ENCODE measurements at regions not wholly inside any gene's neighbourhood (a gene's known extent, or its start where the extent isn't known, plus 50 kb on each side); places are given as distances from the start of the nearest gene placed in this dataset.

- intact Hi-C loops (cut with DNase I), result no loop called here
These were observed 818.1 kb upstream of the TMEM132C start for GRCh38 chr12:127448906-127449305.

DNA sequence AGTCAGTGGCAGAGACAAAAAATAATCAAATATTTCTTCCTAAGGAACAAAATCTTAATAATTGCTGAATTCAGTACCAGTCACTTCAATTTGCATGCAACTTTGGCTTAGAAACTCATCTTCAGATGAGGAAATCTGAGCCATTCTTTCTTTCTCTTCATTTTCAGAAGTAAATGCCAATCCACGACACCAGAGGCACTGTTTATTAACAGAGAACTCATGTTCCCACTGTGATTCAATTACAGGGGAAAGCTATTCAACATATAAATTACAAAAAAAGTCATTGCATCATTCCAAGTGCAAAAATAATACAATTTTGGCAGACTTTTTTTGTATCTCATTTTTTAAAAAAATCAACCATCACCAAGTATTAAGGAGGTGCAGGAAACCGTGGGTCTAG is 816.1 kb upstream of the TMEM132C start:
- intact Hi-C loops (cut with DNase I), result no loop called here
- ATAC-seq, result no peak

More at GRCh38 chr12:127448906-127449305, 818.1 kb upstream of the TMEM132C start:
- no peak for DNase-seq
- ATAC-seq, result no peak

DNA sequence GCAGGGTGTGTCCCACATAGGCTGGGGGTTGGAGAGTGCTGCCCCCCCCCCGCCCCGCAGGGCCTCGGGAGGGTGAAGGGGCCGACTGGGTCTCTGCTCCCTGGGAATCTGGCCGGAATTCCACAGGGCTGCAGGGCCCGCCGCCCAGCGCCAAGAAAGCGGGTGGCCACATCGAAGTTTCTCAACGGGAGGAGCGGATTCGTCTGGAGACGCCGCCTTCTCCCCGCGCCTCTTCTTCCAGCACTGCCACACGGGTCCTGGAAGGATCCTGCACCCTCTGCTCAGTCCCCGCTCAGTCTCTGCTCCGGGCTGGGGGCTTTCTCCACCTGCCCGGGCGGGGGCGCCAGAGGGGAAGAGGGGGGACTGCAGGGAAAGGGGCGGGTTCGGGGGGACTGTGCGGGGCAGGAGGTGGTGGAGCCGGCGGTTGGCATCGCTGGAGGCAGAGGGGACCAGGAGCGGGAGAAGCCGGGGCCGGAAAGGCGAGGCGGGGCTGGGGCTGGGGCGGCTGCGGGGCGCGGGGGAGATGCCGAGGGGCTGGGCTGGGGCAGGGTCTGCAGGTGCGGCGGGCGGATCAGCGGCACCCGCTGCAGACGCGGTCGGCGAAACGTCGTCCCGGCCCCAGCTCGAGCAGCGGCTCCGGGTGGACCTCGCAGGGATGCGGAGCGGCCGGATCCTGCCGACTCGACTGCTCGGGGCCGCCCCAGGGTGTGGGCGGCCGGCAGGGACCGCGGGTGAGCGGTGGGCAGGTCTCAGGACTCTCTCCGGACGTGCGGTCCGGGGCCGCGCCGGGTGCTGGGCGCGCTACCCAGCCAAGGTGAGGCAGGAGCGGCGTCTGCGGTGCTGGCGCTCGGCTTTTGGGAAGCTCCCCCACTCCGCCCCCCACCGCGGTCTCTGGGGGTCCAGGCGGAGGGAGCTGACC is 811.4 kb upstream of the TMEM132C start:
- DNase-seq, result no peak
- intact Hi-C loops (cut with DNase I), result no loop called here
- peak in 1 of 2 donors; percentile 61 for ATAC-seq

More for the DNA sequence above, 816.1 kb upstream of the TMEM132C start:
- DNase-seq, result no peak

DNA sequence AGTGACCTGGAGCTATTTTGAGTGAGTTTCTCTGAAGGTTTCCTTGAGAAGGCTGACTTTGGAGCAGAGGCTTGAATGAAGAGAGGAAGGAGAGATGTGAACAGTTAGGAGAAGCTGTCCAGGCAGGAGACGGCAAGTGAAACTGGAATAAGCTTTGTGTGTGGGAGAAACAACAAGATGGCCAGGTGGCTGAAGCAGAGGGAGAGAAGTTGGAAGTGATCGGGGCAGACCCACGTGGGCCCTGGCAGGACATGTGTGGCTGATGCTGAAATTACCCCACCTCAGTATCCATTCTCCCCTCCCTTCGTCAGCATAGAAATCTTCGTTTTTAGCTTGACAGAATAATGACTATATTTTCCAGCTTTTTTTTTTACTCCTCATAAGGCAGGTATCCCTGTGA is 809.2 kb upstream of the TMEM132C start:
- DNase-seq, result no peak
- intact Hi-C loops (cut with DNase I), result no loop called here
- no peak for ATAC-seq

DNA sequence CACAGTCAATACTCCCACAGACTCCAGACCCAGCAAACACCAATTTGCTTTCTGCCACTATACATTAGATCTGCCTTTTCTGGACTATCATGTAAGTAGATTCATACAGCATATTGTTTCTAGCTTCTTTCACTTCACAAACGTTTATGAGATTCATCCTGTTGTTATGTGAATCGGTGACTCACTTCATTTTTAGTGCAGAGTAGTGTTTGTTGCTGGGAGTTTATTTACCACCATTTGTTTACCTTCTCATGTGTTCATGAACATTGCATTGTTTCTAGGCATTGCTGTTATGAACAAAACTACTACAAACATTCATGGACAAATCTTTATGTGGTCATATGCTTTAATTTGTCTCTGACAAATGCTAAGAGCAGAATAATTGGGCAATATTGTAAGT is 807.8 kb upstream of the TMEM132C start:
- no peak for ATAC-seq
- intact Hi-C loops (cut with DNase I), result no loop called here
- DNase-seq, result no peak

GRCh38 chr12:127459687-127460086 is 807.3 kb upstream of the TMEM132C start:
- ATAC-seq (no peak), DNase-seq (no peak)
- intact Hi-C loops (cut with DNase I), result no loop called here

- ATAC-seq (no peak), DNase-seq (no peak)
- intact Hi-C loops (cut with DNase I), result no loop called here
These were observed 803.7 kb upstream of the TMEM132C start for GRCh38 chr12:127463237-127463636.

- ATAC-seq (no peak), DNase-seq (no peak)
- intact Hi-C loops (cut with DNase I), result no loop called here
These were observed 797.6 kb upstream of the TMEM132C start for GRCh38 chr12:127469331-127469730.

- ATAC-seq (no peak), DNase-seq (no peak)
- intact Hi-C loops (cut with DNase I), result no loop called here
These were observed 793.2 kb upstream of the TMEM132C start for GRCh38 chr12:127473766-127474165.

GRCh38 chr12:127479256-127479655 is 787.7 kb upstream of the TMEM132C start:
- no peak for ATAC-seq
- DNase-seq, result no peak
- intact Hi-C loops (cut with DNase I), result no loop called here

DNA sequence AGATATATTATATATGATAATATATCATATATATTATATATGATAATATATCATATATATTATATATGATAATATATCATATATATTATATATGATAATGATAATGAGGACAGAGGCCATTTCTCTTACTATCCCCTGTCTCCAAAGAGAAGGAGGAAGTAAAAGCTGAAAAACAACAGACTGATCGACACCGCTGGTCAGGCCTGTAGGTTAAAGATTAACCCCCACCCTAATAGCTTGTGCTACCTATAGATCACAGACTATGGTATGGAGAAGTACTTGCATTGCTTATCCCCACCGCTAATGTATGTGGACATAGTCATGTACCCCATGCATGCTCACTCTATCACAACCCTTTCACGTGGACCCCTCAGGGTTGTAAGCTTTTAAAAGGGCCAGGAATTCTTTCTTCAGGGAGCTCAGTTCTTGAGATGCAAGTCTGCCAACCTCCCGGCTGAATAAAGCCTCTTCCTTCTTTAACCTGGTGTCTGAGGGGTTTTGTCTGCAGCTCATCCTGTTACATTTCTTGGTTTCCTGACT is 786.1 kb upstream of the TMEM132C start:
- DNase-seq (no peak), ATAC-seq (no peak)
- intact Hi-C loops (cut with DNase I), result no loop called here

- ATAC-seq, result no peak
- intact Hi-C loops (cut with DNase I), result no loop called here
- no peak for DNase-seq
These were observed 784.0 kb upstream of the TMEM132C start for GRCh38 chr12:127482950-127483349.

DNA sequence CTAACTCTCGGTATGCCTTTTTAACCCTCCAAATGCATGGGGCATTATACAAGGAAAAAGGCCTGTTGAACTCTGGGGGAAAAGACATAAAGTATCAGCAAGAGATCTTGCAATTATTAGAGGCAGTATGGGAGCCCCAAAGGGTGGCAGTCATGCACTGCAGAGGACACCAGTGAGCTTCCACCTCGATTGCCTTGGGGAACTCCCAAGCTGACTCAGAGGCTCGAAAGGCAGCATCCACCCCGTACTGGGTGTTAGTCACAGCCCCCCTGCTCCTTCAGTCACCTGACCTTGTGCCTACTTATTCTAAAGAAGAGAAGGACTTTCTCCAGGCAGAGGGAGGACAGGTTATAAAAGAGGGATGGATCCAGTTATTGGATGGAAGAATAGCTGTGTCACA is 781.4 kb upstream of the TMEM132C start:
- intact Hi-C loops (cut with DNase I), result no loop called here
- ATAC-seq (no peak), DNase-seq (no peak)

- intact Hi-C loops (cut with DNase I), result no loop called here
- ATAC-seq (no peak), DNase-seq (no peak)
These were observed 779.9 kb upstream of the TMEM132C start for GRCh38 chr12:127487031-127487430.

GRCh38 chr12:127489061-127489460 is 777.9 kb upstream of the TMEM132C start:
- DNase-seq, result no peak
- intact Hi-C loops (cut with DNase I), result no loop called here

GRCh38 chr12:127494961-127495915 is 771.7 kb upstream of the TMEM132C start:
- intact Hi-C loops (cut with DNase I), result no loop called here
- ATAC-seq (no peak), DNase-seq (no peak)

More at GRCh38 chr12:127489061-127489460, 777.9 kb upstream of the TMEM132C start:
- no peak for ATAC-seq

DNA sequence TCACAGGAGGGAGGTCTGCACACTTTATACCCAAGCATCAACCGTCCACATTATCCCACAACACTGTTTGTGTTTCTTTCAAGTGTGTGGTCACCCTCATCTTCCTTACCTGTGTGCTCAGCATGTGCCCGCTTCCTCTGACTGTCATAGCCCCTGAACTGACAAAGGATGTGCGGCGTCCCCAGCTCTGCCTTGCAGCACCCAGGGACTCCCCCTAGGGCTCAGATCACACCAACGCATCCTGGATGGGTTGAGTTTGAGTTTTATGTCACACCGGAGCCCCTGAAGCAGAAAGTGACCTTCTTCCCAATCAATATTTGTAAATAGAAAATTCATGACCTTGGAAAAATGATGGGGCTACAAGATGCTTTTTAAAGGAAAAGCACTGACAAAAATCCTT is 770.7 kb upstream of the TMEM132C start:
- ATAC-seq (no peak), DNase-seq (no peak)
- intact Hi-C loops (cut with DNase I), result no loop called here

DNA sequence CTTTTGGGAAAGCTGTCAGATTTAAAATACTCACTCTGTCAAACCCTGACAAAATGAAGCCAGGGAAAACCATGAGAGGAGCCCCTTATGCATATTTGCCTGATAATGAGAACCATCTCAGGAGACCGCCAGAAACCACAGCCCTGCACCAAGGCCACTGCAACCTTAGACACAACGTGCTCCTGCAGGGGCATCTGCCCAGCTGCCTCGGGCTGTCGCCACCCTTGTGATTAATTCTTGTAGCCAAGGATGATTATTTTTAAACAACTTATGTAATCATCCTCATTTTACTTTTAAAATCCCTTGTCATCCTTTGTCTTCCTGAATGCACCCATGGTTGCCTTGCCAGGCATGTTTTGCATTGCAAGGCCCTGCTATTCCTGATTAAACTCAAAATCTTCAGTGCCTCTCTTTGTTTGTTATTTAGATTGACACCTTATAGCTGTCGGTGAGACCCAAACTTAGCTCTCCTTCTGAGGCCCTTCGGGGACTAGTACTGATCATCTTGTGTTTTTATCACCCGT is 766.4 kb upstream of the TMEM132C start:
- intact Hi-C loops (cut with DNase I), result no loop called here
- no peak for DNase-seq
- no peak for ATAC-seq

GRCh38 chr12:127501916-127502315 is 765.1 kb upstream of the TMEM132C start:
- DNase-seq (no peak), ATAC-seq (no peak)
- intact Hi-C loops (cut with DNase I), result no loop called here

- ATAC-seq (no peak), DNase-seq (no peak)
- intact Hi-C loops (cut with DNase I), result no loop called here
These were observed 763.7 kb upstream of the TMEM132C start for GRCh38 chr12:127503246-127503645.
